Fibroblast of lung (primary cell): ENCODE measurements at regions not wholly inside any gene's neighbourhood (a gene's known extent, or its start where the extent isn't known, plus 50 kb on each side); places are given as distances from the start of the nearest gene placed in this dataset.

Source experiments
- CTCF ChIP-seq, 2 donors: IDR thresholded peaks in 1 of 2; conservative IDR thresholded peaks in 1 of 2; 1 replicate in 1 of 2; 2 replicates in 1 of 2; pipeline ENCODE4 v1.5.1; 2011 to 2012; ENCODE audit warnings: low read length in 2 of 2, control low read depth in 1 of 2, inconsistent platforms in 1 of 2, low read depth in 1 of 2, mild to moderate bottlenecking in 1 of 2
- EZH2 ChIP-seq: IDR thresholded peaks from 2 replicates; pipeline ENCODE4 v1.5.1; 2012; ENCODE audit warnings: low read length, control low read depth, mild to moderate bottlenecking; ENCODE audit errors: missing control alignments

GRCh38 chr20:39290575-39290974 lies 328.4 kb downstream of the DHX35 start:
- TF ChIP-seq CTCF (conservative IDR thresholded peaks at IDR 0.05 in 1 of 2, IDR thresholded peaks at IDR 0.05 in 1 of 2; ENCODE audit: low read depth in 1 of 2, low read length in 2 of 2) (no peak), EZH2 (no peak)
